Kidney epithelial cell (primary cell): ENCODE measurements at regions not wholly inside any gene's neighbourhood (a gene's known extent, or its start where the extent isn't known, plus 50 kb on each side); places are given as distances from the start of the nearest gene placed in this dataset.
"Not testable (repeated sequence)": the region's sequence is repeated elsewhere in the genome, so short reads cannot be mapped to it uniquely, and the experiment has no call there.

Experiments used
- DNase-seq: peaks from one replicate; pipeline ENCODE4 v3.0.0-alpha.2; 2010; ENCODE audit warnings: low read depth
- H3K27me3 ChIP-seq: 2 replicates; pipeline ENCODE4 v1.6.0; 2011; ENCODE audit warnings: low read length; ENCODE audit not compliant: control insufficient read depth, insufficient read depth
- H3K36me3 ChIP-seq: 2 replicates; pipeline ENCODE4 v1.5.1; 2011; ENCODE audit warnings: low read length; ENCODE audit not compliant: control insufficient read depth, insufficient read depth
- H3K4me3 ChIP-seq: 2 replicates; pipeline ENCODE4 v1.5.1; 2011; ENCODE audit warnings: low read depth, mild to moderate bottlenecking, control low read depth, low read length
- TF ChIP-seq, protein P1 (sequence below): IDR thresholded peaks from 2 replicates; pipeline ENCODE4 v1.5.1; 2011; ENCODE audit warnings: mild to moderate bottlenecking, moderate library complexity, low read length, control low read depth, inconsistent platforms; ENCODE audit not compliant: insufficient read depth, poor library complexity, severe bottlenecking

DNA sequence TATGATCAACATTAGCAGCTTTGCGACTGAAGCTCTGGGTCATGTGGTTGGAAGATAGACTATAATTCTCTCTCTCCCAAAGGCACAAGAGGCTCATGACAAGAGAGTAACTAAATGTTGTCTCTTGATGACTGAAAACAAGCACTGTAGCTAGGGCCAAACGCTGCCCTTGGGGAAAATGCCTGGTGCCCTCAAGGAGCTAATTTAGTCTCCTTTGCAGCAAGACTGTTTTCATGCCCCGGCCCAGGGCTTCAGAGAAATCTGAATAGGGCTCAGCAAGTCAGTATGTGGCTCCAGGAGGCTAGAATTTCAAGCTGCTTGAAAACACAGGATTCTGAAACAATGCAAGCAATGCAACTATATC is 411.9 kb downstream of the GPAT3 start:
- Histone ChIP-seq H3K4me3 (no peak overlapping the region), H3K36me3 (no peaks in the 10 kb centered on the region), H3K27me3 (no peaks in the 10 kb centered on the region)
- TF ChIP-seq, protein P1, sequence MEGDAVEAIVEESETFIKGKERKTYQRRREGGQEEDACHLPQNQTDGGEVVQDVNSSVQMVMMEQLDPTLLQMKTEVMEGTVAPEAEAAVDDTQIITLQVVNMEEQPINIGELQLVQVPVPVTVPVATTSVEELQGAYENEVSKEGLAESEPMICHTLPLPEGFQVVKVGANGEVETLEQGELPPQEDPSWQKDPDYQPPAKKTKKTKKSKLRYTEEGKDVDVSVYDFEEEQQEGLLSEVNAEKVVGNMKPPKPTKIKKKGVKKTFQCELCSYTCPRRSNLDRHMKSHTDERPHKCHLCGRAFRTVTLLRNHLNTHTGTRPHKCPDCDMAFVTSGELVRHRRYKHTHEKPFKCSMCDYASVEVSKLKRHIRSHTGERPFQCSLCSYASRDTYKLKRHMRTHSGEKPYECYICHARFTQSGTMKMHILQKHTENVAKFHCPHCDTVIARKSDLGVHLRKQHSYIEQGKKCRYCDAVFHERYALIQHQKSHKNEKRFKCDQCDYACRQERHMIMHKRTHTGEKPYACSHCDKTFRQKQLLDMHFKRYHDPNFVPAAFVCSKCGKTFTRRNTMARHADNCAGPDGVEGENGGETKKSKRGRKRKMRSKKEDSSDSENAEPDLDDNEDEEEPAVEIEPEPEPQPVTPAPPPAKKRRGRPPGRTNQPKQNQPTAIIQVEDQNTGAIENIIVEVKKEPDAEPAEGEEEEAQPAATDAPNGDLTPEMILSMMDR, result no peak
- no peak for DNase-seq

- Histone ChIP-seq H3K36me3 (no peaks in the 10 kb centered on the region), H3K27me3 (no peaks in the 10 kb centered on the region), H3K4me3 (no peak overlapping the region)
- TF ChIP-seq, protein P1, result no peak
- no peak for DNase-seq
Measured at GRCh38 chr4:83947125-83947829, 411.4 kb downstream of the GPAT3 start.

DNA sequence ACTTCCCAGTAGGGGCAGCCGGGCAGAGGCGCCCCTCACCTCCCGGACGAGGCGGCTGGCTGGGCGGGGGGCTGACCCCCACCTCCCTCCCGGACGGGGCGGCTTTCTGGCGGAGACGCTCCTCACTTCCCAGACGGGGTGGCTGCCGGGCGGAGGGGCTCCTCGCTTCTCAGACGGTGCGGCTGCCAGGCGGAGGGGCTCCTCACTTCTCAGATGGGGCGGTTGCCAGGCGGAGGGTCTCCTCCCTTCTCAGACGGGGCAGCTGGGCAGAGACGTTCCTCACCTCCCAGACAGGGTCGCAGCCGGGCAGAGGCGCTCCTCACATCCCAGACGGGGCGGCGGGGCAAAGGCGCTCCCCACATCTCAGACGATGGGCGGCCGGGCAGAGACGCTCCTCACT is 407.8 kb downstream of the GPAT3 start:
- not testable (repeated sequence) for H3K36me3 ChIP-seq, DNase-seq, H3K27me3 ChIP-seq, H3K4me3 ChIP-seq

DNA sequence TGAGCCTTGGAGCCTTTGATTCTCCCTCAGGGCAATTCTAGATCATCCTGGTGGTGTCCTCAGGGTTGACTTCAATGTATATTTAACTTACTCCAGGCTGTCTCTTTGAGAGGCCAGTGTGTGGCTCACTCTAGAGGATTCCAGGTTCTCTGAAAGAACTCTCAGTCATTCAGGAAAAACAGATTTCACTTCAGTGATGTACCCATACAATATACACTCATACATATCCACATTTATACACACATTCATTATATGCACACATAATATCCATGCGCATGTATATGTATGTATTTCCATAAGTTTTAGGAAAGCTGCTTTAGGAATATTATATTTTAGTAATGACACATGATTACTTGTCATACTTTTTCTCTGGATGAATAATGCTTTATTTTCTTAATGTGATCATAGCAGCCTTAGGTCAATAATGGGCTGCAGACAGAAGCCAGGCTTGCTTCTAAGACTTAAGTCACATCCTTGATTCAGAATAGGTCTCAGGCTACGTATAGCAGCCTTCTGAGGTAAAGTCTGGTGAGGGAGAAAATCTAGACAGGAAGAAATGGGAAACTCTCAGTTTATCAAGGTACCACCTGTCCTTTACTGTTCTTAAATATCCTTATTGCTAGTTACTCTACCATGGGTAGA is 397.0 kb downstream of the GPAT3 start:
- TF ChIP-seq, protein P1, result no peak
- H3K4me3 ChIP-seq, result no peak overlapping the region
- DNase-seq, result no peak
- H3K27me3 ChIP-seq, result no peaks in the 10 kb centered on the region
- no peaks in the 10 kb centered on the region for H3K36me3 ChIP-seq

GRCh38 chr4:83931659-83932438 is 395.9 kb downstream of the GPAT3 start:
- no peak for DNase-seq
- H3K4me3 ChIP-seq, result no peak overlapping the region
- TF ChIP-seq, protein P1, result no peak
- H3K27me3 ChIP-seq, result no peaks in the 10 kb centered on the region
- no peaks in the 10 kb centered on the region for H3K36me3 ChIP-seq

GRCh38 chr4:83929550-83929949 is 393.6 kb downstream of the GPAT3 start:
- no peak overlapping the region for H3K4me3 ChIP-seq
- TF ChIP-seq, protein P1, result no peak
- no peaks in the 10 kb centered on the region for H3K36me3 ChIP-seq
- no peak for DNase-seq
- no peaks in the 10 kb centered on the region for H3K27me3 ChIP-seq
